ENCODE measurements at regions not wholly inside any gene's neighbourhood (a gene's known extent, or its start where the extent isn't known, plus 50 kb on each side); places are given as distances from the start of the nearest gene placed in this dataset.

DNA sequence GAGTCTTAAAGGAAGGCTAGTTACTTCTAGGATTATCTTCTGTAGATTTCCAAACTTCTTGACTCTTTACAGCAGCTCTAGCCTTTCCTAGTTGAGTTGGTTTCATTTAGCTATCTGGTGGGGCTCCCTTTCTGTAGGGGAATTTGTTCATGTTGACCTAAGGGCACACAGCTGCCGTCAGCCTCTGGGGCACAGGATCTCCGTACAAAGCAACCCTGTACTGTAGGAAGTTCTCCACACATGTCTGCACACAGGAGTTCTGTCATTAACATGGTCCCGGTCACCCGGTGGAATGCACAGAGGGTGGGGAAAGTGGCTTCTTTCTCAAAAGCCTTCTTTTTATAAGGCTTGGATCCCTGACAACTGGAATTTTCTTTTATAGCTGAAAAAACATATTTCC lies 88.7 kb upstream of the TNIK start:
- H3K9me3 Mint-ChIP-seq: peaks cover 0 to 1% (median 0%) of the 10 kb centered on the region in 7 donors
- no peak overlapping the region for H3K27ac ChIP-seq (ENCODE audit: insufficient read depth, low read length, poor library complexity, severe bottlenecking)
- H3K27ac Mint-ChIP-seq: no peak overlapping the region
- H3K4me3 ChIP-seq (ENCODE audit: low read depth, low read length): no peak overlapping the region
- H3K36me3 Mint-ChIP-seq: no peaks in the 10 kb centered on the region
- no peaks in the 10 kb centered on the region for H3K36me3 ChIP-seq (ENCODE audit: control insufficient read depth, insufficient read depth, low read length)
- no peak for ATAC-seq (ENCODE audit: low read depth in 2 of 2)
- DNase-seq: no peak
- peaks cover 0 to 6% (median 2%) of the 10 kb centered on the region in 4 donors for H3K4me1 Mint-ChIP-seq
- H3K27me3 ChIP-seq (ENCODE audit: control insufficient read depth, insufficient read depth, low read length): no peaks in the 10 kb centered on the region
- no peak overlapping the region for H3K4me3 Mint-ChIP-seq
- H3K9me3 ChIP-seq (ENCODE audit: control insufficient read depth in 2 of 2, low read length in 2 of 2): no peaks in the 10 kb centered on the region
- peaks cover 5% of the 10 kb centered on the region for H3K4me1 ChIP-seq (ENCODE audit: control insufficient read depth, insufficient read depth, low read length, poor library complexity, severe bottlenecking)
- H3K27me3 Mint-ChIP-seq: no peaks in the 10 kb centered on the region

DNA sequence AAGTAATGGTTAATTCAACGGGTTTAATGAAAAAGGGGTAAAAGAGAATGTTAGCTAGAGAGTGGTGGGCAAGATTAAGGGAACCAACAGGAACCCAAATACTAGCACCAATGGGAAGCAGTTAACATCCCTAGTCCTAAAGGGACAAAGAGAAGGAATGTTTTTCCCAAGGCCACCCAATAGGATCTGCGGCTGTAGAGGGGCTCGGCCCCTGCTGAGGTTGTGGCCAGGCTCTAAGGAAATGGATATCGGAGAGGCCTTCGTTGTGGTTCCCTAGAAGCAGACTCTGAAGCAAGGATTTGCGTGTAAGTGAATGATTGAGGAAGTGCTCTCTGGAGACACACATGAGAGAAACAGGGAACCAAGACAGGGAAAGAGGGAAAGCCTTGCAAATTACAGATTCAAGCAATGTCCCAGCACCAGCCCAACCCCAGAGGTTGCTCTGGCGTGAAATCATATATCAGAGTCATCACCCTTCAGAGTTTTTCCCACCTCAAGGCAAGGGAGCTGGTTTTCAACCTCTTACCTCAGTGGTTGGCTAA lies 83.6 kb upstream of the TNIK start:
- ATAC-seq (ENCODE audit: low read depth in 2 of 2) (no peak), DNase-seq (no peak)
- Histone ChIP-seq H3K9me3 (ENCODE audit: control insufficient read depth in 2 of 2, low read length in 2 of 2) (no peaks in the 10 kb centered on the region), H3K36me3 (ENCODE audit: control insufficient read depth, insufficient read depth, low read length) (no peaks in the 10 kb centered on the region), H3K27ac (ENCODE audit: insufficient read depth, low read length, poor library complexity, severe bottlenecking) (no peak overlapping the region), H3K4me3 (ENCODE audit: low read depth, low read length) (no peak overlapping the region), H3K27me3 (ENCODE audit: control insufficient read depth, insufficient read depth, low read length) (no peaks in the 10 kb centered on the region), H3K4me1 (ENCODE audit: control insufficient read depth, insufficient read depth, low read length, poor library complexity, severe bottlenecking) (peaks cover 5% of the 10 kb centered on the region)
- Mint-ChIP-seq H3K27ac (peak overlapping the region in 1 of 3 donors; percentile 66), H3K4me3 (no peak overlapping the region), H3K4me1 (peaks cover 0 to 6% (median 2%) of the 10 kb centered on the region in 4 donors), H3K36me3 (no peaks in the 10 kb centered on the region), H3K9me3 (peaks cover 0 to 1% (median 0%) of the 10 kb centered on the region in 7 donors), H3K27me3 (no peaks in the 10 kb centered on the region)

DNA sequence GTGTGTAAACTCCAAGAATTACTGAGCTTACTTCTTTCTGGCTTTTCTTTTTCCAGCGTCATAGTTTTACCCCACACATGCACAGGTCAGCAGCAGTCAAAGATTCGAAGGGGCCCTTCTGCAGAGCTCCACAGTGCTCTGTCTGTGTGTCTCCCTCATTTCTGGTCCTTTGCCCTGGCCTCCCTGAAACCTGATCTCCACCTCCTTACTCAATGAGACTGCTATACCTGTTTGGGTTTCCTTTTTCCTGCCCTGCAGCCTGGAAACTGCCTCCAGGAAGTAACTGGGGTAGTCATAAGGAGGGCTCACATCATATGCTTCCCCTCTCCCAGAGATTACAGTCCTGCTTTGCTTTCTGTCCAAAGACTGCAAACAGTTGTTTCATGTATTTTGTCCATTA lies 82.8 kb upstream of the TNIK start:
- H3K27ac Mint-ChIP-seq: no peak overlapping the region
- H3K36me3 Mint-ChIP-seq: no peaks in the 10 kb centered on the region

DNA sequence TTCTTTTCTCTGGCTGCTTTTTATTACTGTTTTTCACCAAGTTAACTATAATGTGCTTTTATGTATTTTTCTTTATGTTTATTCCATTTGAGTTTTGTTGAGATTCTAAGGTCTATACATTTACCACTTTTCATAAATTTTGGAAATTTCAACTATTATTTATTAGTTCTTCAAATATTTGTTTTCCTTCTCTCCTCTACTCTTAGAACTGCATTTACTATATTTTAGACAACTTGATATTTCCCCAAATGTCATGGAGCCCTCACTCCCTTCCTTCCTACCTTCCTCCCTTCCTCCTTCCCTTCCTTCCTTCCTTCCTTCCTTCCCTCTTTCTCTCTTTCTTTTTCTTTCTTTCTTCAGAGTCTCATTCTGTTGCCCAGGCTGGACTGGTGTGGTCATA lies 81.4 kb upstream of the TNIK start:
- Histone ChIP-seq H3K36me3 (ENCODE audit: control insufficient read depth, insufficient read depth, low read length) (no peaks in the 10 kb centered on the region), H3K4me1 (ENCODE audit: control insufficient read depth, insufficient read depth, low read length, poor library complexity, severe bottlenecking) (peaks cover 5% of the 10 kb centered on the region), H3K27me3 (ENCODE audit: control insufficient read depth, insufficient read depth, low read length) (no peaks in the 10 kb centered on the region), H3K4me3 (ENCODE audit: low read depth, low read length) (no peak overlapping the region), H3K27ac (ENCODE audit: insufficient read depth, low read length, poor library complexity, severe bottlenecking) (no peak overlapping the region), H3K9me3 (ENCODE audit: control insufficient read depth in 2 of 2, low read length in 2 of 2) (no peaks in the 10 kb centered on the region)
- Mint-ChIP-seq H3K27me3 (no peaks in the 10 kb centered on the region), H3K4me1 (peaks cover 0 to 6% (median 2%) of the 10 kb centered on the region in 4 donors), H3K9me3 (peaks cover 0 to 1% (median 0%) of the 10 kb centered on the region in 7 donors), H3K4me3 (no peak overlapping the region), H3K27ac (no peak overlapping the region), H3K36me3 (no peaks in the 10 kb centered on the region)
- ATAC-seq (ENCODE audit: low read depth in 2 of 2): no peak
- no peak for DNase-seq

More for the DNA sequence above, 82.8 kb upstream of the TNIK start:
- Histone ChIP-seq H3K9me3 (ENCODE audit: control insufficient read depth in 2 of 2, low read length in 2 of 2) (no peaks in the 10 kb centered on the region), H3K36me3 (ENCODE audit: control insufficient read depth, insufficient read depth, low read length) (no peaks in the 10 kb centered on the region), H3K4me3 (ENCODE audit: low read depth, low read length) (no peak overlapping the region), H3K4me1 (ENCODE audit: control insufficient read depth, insufficient read depth, low read length, poor library complexity, severe bottlenecking) (peaks cover 5% of the 10 kb centered on the region), H3K27ac (ENCODE audit: insufficient read depth, low read length, poor library complexity, severe bottlenecking) (no peak overlapping the region), H3K27me3 (ENCODE audit: control insufficient read depth, insufficient read depth, low read length) (no peaks in the 10 kb centered on the region)
- peaks cover 0 to 6% (median 2%) of the 10 kb centered on the region in 4 donors for H3K4me1 Mint-ChIP-seq
- no peak overlapping the region for H3K4me3 Mint-ChIP-seq
- H3K27me3 Mint-ChIP-seq: no peaks in the 10 kb centered on the region
- DNase-seq (no peak), ATAC-seq (ENCODE audit: low read depth in 2 of 2) (no peak)
- peaks cover 0 to 1% (median 0%) of the 10 kb centered on the region in 7 donors for H3K9me3 Mint-ChIP-seq

DNA sequence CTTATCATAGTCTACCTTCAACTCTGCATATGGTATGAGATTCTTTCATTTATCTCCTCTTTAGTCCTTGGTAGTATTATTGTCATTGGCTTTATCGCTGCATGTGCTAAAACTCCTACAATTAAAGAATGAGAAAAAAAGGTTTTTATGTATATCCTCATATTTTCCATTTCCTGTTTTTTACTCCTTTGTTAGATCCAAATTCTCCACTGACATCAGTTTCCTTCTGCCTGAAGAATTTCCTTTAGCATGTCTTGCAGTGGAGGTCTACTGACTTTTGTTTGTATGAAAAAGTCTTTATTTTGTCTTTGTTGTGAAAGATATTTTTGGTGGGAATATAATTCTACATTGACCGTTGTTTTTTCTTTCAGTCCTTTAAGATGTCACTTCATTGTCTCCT lies 81.0 kb upstream of the TNIK start:
- no peaks in the 10 kb centered on the region for H3K9me3 ChIP-seq (ENCODE audit: control insufficient read depth in 2 of 2, low read length in 2 of 2)
- H3K4me3 ChIP-seq (ENCODE audit: low read depth, low read length): no peak overlapping the region
- no peak overlapping the region for H3K27ac Mint-ChIP-seq
- no peaks in the 10 kb centered on the region for H3K36me3 Mint-ChIP-seq
- H3K27ac ChIP-seq (ENCODE audit: insufficient read depth, low read length, poor library complexity, severe bottlenecking): no peak overlapping the region
- no peaks in the 10 kb centered on the region for H3K27me3 Mint-ChIP-seq
- H3K4me3 Mint-ChIP-seq: no peak overlapping the region
- no peak for ATAC-seq (ENCODE audit: low read depth in 2 of 2)
- peaks cover 0 to 6% (median 2%) of the 10 kb centered on the region in 4 donors for H3K4me1 Mint-ChIP-seq
- H3K9me3 Mint-ChIP-seq: peaks cover 0 to 2% (median 0%) of the 10 kb centered on the region in 7 donors
- no peaks in the 10 kb centered on the region for H3K36me3 ChIP-seq (ENCODE audit: control insufficient read depth, insufficient read depth, low read length)
- H3K27me3 ChIP-seq (ENCODE audit: control insufficient read depth, insufficient read depth, low read length): no peaks in the 10 kb centered on the region
- peaks cover 5% of the 10 kb centered on the region for H3K4me1 ChIP-seq (ENCODE audit: control insufficient read depth, insufficient read depth, low read length, poor library complexity, severe bottlenecking)
- no peak for DNase-seq

DNA sequence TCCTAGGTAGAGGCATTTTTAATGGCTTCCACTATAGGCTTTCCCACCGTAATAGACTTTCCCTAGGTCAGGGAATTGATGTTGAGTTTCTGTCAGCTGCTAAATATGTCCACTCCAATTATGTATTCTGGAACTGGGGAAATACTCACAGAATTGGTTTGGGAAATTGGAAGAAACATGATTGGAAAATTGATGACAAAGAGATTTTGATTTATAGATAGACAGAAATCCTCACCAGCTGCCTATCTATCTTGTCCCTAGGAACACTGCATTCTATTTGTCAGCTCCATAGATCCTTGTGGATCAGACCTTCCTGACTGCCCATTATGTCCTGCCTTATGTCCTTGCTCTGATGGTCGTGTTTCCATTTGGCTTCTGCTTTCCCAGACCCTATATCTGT lies 75.6 kb upstream of the TNIK start:
- Histone ChIP-seq H3K9me3 (ENCODE audit: control insufficient read depth in 2 of 2, low read length in 2 of 2) (no peaks in the 10 kb centered on the region), H3K4me3 (ENCODE audit: low read depth, low read length) (no peak overlapping the region), H3K27ac (ENCODE audit: insufficient read depth, low read length, poor library complexity, severe bottlenecking) (no peak overlapping the region), H3K4me1 (ENCODE audit: control insufficient read depth, insufficient read depth, low read length, poor library complexity, severe bottlenecking) (no peaks in the 10 kb centered on the region), H3K27me3 (ENCODE audit: control insufficient read depth, insufficient read depth, low read length) (no peaks in the 10 kb centered on the region), H3K36me3 (ENCODE audit: control insufficient read depth, insufficient read depth, low read length) (no peaks in the 10 kb centered on the region)
- H3K4me3 Mint-ChIP-seq: no peak overlapping the region
- H3K27me3 Mint-ChIP-seq: no peaks in the 10 kb centered on the region
- peaks cover 0 to 2% (median 0%) of the 10 kb centered on the region in 7 donors for H3K9me3 Mint-ChIP-seq
- ATAC-seq (ENCODE audit: low read depth in 2 of 2) (no peak), DNase-seq (no peak)
- H3K4me1 Mint-ChIP-seq: no peaks in the 10 kb centered on the region
- H3K36me3 Mint-ChIP-seq: no peaks in the 10 kb centered on the region
- peak overlapping the region in 1 of 3 donors; percentile 14 for H3K27ac Mint-ChIP-seq

DNA sequence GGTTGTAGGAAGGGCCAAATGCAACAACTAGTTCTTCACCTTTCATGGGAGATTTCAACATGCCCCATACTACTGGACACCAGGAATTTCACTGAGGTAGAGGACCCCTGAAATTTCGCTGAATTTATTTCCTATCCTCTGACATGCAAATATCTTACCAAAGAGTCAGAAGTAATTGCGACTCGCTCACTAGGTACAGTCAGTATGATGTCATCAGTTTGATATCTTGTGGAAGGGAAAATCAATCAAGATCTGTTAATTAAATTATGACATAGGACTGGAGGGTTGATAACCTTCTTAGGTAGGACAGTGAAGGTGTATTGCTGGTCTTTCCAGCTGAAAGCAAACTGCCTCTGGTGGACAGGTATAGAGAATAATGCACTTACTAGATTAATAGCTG lies 74.9 kb upstream of the TNIK start:
- Mint-ChIP-seq H3K9me3 (peaks cover 0 to 2% (median 0%) of the 10 kb centered on the region in 7 donors), H3K36me3 (no peaks in the 10 kb centered on the region), H3K27me3 (no peaks in the 10 kb centered on the region), H3K4me3 (no peak overlapping the region), H3K4me1 (no peaks in the 10 kb centered on the region), H3K27ac (no peak overlapping the region)
- Histone ChIP-seq H3K9me3 (ENCODE audit: control insufficient read depth in 2 of 2, low read length in 2 of 2) (no peaks in the 10 kb centered on the region), H3K36me3 (ENCODE audit: control insufficient read depth, insufficient read depth, low read length) (no peaks in the 10 kb centered on the region), H3K4me1 (ENCODE audit: control insufficient read depth, insufficient read depth, low read length, poor library complexity, severe bottlenecking) (no peaks in the 10 kb centered on the region), H3K4me3 (ENCODE audit: low read depth, low read length) (no peak overlapping the region), H3K27ac (ENCODE audit: insufficient read depth, low read length, poor library complexity, severe bottlenecking) (no peak overlapping the region), H3K27me3 (ENCODE audit: control insufficient read depth, insufficient read depth, low read length) (no peaks in the 10 kb centered on the region)
- no peak for DNase-seq
- ATAC-seq (ENCODE audit: low read depth in 2 of 2): no peak

DNA sequence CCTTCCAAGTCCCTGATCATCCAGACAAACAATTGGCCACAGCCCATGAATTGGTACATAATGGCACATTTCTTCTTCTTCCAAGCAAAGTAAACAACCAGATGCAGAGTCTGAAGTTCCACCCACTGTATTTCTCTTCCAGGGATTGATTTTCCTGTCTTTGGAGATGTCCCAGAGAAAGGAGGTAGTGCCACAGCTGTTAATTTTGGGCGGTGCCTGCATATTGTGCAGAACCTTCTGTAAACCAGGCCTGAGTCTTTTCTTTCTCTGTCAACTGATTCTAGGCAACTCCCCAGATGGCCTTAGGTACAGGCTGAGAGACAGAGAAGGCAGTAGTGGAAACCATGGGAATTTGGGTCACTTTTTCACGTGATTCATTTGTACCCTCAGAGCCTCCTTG lies 73.5 kb upstream of the TNIK start:
- no peak for ATAC-seq (ENCODE audit: low read depth in 2 of 2)
- Mint-ChIP-seq H3K36me3 (no peaks in the 10 kb centered on the region), H3K4me3 (no peak overlapping the region), H3K9me3 (peaks cover 0 to 2% (median 0%) of the 10 kb centered on the region in 7 donors), H3K27ac (no peak overlapping the region), H3K27me3 (no peaks in the 10 kb centered on the region), H3K4me1 (no peaks in the 10 kb centered on the region)
- H3K27me3 ChIP-seq (ENCODE audit: control insufficient read depth, insufficient read depth, low read length): no peaks in the 10 kb centered on the region
- no peak overlapping the region for H3K4me3 ChIP-seq (ENCODE audit: low read depth, low read length)
- no peaks in the 10 kb centered on the region for H3K4me1 ChIP-seq (ENCODE audit: control insufficient read depth, insufficient read depth, low read length, poor library complexity, severe bottlenecking)
- no peak for DNase-seq
- H3K36me3 ChIP-seq (ENCODE audit: control insufficient read depth, insufficient read depth, low read length): no peaks in the 10 kb centered on the region
- no peaks in the 10 kb centered on the region for H3K9me3 ChIP-seq (ENCODE audit: control insufficient read depth in 2 of 2, low read length in 2 of 2)
- H3K27ac ChIP-seq (ENCODE audit: insufficient read depth, low read length, poor library complexity, severe bottlenecking): no peak overlapping the region

All from CD4-positive, CD25-positive, alpha-beta regulatory T cell (primary cell).